PC-3 (cell line): ENCODE measurements at regions not wholly inside any gene's neighbourhood (a gene's known extent, or its start where the extent isn't known, plus 50 kb on each side); places are given as distances from the start of the nearest gene placed in this dataset.

ENCODE experiments used
- EZH2 ChIP-seq: fragments of 300-600 bp; sonication (generic); IDR thresholded peaks from one replicate; pipeline ENCODE4 v1.6.1; 2017; ENCODE audit warnings: antibody characterized with exemption, mild to moderate bottlenecking, low read length; ENCODE audit not compliant: unreplicated experiment
- TF ChIP-seq, protein P1 (sequence below): fragments of 300-600 bp; sonication (generic); conservative IDR thresholded peaks from 2 replicates; pipeline ENCODE4 v1.5.1; 2017; ENCODE audit warnings: antibody characterized with exemption, low read depth, mild to moderate bottlenecking, low read length

GRCh38 chr10:17506390-17506789 is 52.0 kb upstream of the ST8SIA6 start:
- TF ChIP-seq, protein P1, sequence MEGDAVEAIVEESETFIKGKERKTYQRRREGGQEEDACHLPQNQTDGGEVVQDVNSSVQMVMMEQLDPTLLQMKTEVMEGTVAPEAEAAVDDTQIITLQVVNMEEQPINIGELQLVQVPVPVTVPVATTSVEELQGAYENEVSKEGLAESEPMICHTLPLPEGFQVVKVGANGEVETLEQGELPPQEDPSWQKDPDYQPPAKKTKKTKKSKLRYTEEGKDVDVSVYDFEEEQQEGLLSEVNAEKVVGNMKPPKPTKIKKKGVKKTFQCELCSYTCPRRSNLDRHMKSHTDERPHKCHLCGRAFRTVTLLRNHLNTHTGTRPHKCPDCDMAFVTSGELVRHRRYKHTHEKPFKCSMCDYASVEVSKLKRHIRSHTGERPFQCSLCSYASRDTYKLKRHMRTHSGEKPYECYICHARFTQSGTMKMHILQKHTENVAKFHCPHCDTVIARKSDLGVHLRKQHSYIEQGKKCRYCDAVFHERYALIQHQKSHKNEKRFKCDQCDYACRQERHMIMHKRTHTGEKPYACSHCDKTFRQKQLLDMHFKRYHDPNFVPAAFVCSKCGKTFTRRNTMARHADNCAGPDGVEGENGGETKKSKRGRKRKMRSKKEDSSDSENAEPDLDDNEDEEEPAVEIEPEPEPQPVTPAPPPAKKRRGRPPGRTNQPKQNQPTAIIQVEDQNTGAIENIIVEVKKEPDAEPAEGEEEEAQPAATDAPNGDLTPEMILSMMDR, result no peak
- no peak for TF ChIP-seq EZH2
